ENCODE measurements at regions not wholly inside any gene's neighbourhood (a gene's known extent, or its start where the extent isn't known, plus 50 kb on each side); places are given as distances from the start of the nearest gene placed in this dataset. TPM values are rescaled to one million over a fixed set of nuclear protein-coding genes. Genes with fewer than 3 reads are reported as not detected.

DNA sequence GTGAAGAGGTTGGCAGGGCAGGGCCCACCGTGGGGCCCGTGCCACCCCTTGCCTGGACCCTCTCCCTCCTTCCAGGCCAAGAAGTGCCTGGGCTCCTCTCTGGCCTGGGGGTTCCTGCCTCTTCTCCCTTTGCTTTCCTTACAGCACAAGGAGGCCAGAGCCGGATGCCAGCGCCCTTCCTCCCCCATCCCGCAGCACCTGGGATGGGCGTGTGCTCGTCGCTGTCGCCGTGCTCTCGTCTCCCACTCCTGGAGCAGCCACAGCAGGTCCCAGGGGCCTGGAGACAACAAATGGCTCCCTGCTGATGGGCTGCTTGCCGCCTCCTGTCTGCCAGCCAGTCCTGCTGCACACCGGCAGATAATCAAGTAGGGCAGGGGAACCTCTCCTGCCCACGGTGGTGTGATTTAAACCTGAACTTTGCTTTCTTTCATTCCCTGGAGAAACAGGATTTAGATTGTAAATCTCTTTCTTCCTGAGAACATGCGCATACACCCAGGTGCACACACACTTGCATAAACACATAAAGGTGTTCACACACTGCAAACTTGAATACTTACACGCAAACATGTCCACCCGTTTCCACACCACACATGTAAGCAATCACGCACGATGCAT lies 50.8 kb upstream of the POU3F1 start:
- CTCF ChIA-PET (ENCODE audit: unreplicated experiment): no interaction called here
- H3K9me3 ChIP-seq (ENCODE audit: low read length): no peaks in the 10 kb centered on the region
- no peak overlapping the region for H2AFZ ChIP-seq (ENCODE audit: low read length)
- no peaks in the 10 kb centered on the region for H4K20me1 ChIP-seq (ENCODE audit: insufficient read depth, low read length)
- no TSS peak for BruUV-seq (replicated peaks)
- TF ChIP-seq, protein P1, sequence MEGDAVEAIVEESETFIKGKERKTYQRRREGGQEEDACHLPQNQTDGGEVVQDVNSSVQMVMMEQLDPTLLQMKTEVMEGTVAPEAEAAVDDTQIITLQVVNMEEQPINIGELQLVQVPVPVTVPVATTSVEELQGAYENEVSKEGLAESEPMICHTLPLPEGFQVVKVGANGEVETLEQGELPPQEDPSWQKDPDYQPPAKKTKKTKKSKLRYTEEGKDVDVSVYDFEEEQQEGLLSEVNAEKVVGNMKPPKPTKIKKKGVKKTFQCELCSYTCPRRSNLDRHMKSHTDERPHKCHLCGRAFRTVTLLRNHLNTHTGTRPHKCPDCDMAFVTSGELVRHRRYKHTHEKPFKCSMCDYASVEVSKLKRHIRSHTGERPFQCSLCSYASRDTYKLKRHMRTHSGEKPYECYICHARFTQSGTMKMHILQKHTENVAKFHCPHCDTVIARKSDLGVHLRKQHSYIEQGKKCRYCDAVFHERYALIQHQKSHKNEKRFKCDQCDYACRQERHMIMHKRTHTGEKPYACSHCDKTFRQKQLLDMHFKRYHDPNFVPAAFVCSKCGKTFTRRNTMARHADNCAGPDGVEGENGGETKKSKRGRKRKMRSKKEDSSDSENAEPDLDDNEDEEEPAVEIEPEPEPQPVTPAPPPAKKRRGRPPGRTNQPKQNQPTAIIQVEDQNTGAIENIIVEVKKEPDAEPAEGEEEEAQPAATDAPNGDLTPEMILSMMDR (conservative IDR thresholded peaks at IDR 0.05; ENCODE audit: low read length): no peak
- TF ChIP-seq EZH2phosphoT487 (IDR thresholded peaks at IDR 0.05; ENCODE audit: borderline replicate concordance, low read depth, low read length): no peak
- H3K9me2 ChIP-seq (ENCODE audit: insufficient read depth, low read length): no peaks in the 10 kb centered on the region
- no peaks in the 10 kb centered on the region for H3K79me2 ChIP-seq (ENCODE audit: insufficient read depth, low read depth, low read length)
- no peak overlapping the region for H3K27ac ChIP-seq (ENCODE audit: low read depth, low read length, poor library complexity, severe bottlenecking)
- intact Hi-C loops (cut with micrococcal nuclease; ENCODE audit: unreplicated experiment): no loop called here
- H3K4me3 ChIP-seq (ENCODE audit: low read depth, low read length, poor library complexity, severe bottlenecking): no peak overlapping the region
- DNase-seq (ENCODE audit: low spot score): no peak
- no peaks in the 10 kb centered on the region for H3K4me1 ChIP-seq (ENCODE audit: insufficient read depth, low read length, poor library complexity, severe bottlenecking)
- POLR2A ChIA-PET: no interaction called here
- H3K4me2 ChIP-seq (ENCODE audit: low read length): no peak overlapping the region
- no peaks in the 10 kb centered on the region for H3K36me3 ChIP-seq (ENCODE audit: insufficient read depth, low read length)

Small RNA genes in the stretch of these regions (small RNA-seq; reads per million reads assigned to genes)
- gene RNU6-753P: not detected
